Suprapubic skin (tissue), 4 donors: ENCODE measurements at regions not wholly inside any gene's neighbourhood (a gene's known extent, or its start where the extent isn't known, plus 50 kb on each side); places are given as distances from the start of the nearest gene placed in this dataset.

Source experiments
- DNase-seq, 2 donors: peaks; one replicate each; pipeline ENCODE4 v3.0.0-alpha.2; 2019; ENCODE audit warnings: low spot score in 2 of 2
- H3K27ac ChIP-seq: fragments of 200-600 bp; sonication (generic); one replicate; pipeline ENCODE4 v1.5.1; 2019
- H3K27me3 ChIP-seq: fragments of 200-600 bp; sonication (generic); one replicate; pipeline ENCODE4 v1.5.1; 2019
- H3K36me3 ChIP-seq: fragments of 200-600 bp; sonication (generic); one replicate; pipeline ENCODE4 v1.5.1; 2019
- H3K4me1 ChIP-seq: fragments of 200-600 bp; sonication (generic); one replicate; pipeline ENCODE4 v1.5.1; 2019
- H3K4me3 ChIP-seq: fragments of 200-600 bp; sonication (generic); one replicate; pipeline ENCODE4 v1.5.1; 2019; ENCODE audit warnings: mild to moderate bottlenecking
- H3K9me3 ChIP-seq: fragments of 200-600 bp; sonication (generic); one replicate; pipeline ENCODE4 v1.5.1; 2019
- EP300 ChIP-seq: sonication (generic); formaldehyde crosslinking; IDR thresholded peaks from one replicate; pipeline ENCODE4 v1.6.1; 2017; ENCODE audit warnings: antibody characterized with exemption
- POLR2A ChIP-seq, 2 donors: fragments of 450-650 bp; IDR thresholded peaks; one replicate each; pipeline ENCODE4 v1.6.1; 2017; ENCODE audit warnings: antibody characterized with exemption in 2 of 2, mild to moderate bottlenecking in 2 of 2, moderate library complexity in 2 of 2
- POLR2AphosphoS5 ChIP-seq, 3 donors: sonication (generic); formaldehyde crosslinking; IDR thresholded peaks; one replicate each; pipeline ENCODE4 v1.6.1; 2017; ENCODE audit warnings: antibody characterized with exemption in 3 of 3
- WGBS: methylation state at CpG from one replicate; pipeline ENCODE4 v1.1.5; 2018; 5-methylcytosine and 5-hydroxymethylcytosine counted together
- TF ChIP-seq, protein P1 (sequence below), 2 donors: fragments of 200-600 bp in 1 of 2; fragments of 450-650 bp in 1 of 2; sonication (generic) in 1 of 2; IDR thresholded peaks; one replicate each; pipeline ENCODE4 v1.5.1; 2016 to 2019; ENCODE audit warnings: antibody characterized with exemption in 2 of 2, mild to moderate bottlenecking in 1 of 2, moderate library complexity in 1 of 2

DNA sequence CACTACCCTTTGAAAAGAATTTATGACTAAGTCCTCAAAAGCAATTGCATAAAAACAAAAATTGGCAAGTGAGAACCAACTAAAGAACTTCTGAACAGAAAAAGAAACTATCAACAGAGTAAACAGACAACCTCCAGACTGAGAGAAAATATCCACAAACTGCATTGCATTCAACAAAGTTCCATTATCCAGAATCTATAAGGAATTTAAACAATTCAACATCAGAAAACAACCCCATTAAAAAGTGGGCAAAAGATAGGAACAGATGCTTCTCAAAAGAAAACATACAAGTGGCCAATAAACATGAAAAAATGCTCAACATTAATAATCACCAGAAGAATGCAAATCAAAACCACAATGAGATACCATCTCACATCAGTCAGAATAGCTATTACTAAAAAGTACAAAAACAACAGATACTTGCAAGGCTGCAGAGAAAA, 130.2 kb downstream of the GASK1B start:
- TF ChIP-seq POLR2A (IDR thresholded peaks at IDR 0.05) (no peak), POLR2AphosphoS5 (IDR thresholded peaks at IDR 0.05) (no peak), EP300 (no peak)
- TF ChIP-seq, protein P1, sequence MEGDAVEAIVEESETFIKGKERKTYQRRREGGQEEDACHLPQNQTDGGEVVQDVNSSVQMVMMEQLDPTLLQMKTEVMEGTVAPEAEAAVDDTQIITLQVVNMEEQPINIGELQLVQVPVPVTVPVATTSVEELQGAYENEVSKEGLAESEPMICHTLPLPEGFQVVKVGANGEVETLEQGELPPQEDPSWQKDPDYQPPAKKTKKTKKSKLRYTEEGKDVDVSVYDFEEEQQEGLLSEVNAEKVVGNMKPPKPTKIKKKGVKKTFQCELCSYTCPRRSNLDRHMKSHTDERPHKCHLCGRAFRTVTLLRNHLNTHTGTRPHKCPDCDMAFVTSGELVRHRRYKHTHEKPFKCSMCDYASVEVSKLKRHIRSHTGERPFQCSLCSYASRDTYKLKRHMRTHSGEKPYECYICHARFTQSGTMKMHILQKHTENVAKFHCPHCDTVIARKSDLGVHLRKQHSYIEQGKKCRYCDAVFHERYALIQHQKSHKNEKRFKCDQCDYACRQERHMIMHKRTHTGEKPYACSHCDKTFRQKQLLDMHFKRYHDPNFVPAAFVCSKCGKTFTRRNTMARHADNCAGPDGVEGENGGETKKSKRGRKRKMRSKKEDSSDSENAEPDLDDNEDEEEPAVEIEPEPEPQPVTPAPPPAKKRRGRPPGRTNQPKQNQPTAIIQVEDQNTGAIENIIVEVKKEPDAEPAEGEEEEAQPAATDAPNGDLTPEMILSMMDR (IDR thresholded peaks at IDR 0.05): no peak
- Histone ChIP-seq H3K4me1 (peaks cover 4% of the 10 kb centered on the region), H3K4me3 (no peak overlapping the region), H3K27me3 (no peaks in the 10 kb centered on the region), H3K36me3 (no peaks in the 10 kb centered on the region), H3K9me3 (no peaks in the 10 kb centered on the region), H3K27ac (no peak overlapping the region)
- DNase-seq: no peak

DNA sequence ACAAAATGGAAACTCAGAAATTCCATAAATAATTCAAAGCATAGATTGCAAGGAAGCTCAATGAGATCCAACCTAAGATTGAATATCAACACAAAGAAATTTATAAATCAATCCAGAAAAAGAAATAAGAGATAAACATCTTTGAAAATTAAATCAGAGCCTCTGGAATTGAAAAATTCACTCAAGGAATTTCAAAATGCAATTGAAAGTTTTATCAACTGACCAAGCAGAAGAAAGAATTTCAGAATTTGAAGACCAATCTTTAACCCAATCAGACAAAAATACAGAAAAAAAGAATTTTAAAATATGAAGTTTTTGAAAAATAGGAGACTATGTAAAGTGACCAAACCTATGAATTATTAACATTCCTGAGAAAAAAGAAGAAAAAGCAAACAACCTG, 134.1 kb downstream of the GASK1B start:
- Histone ChIP-seq H3K4me1 (peaks cover 4% of the 10 kb centered on the region), H3K27ac (no peak overlapping the region), H3K4me3 (no peak overlapping the region), H3K36me3 (no peaks in the 10 kb centered on the region), H3K9me3 (no peaks in the 10 kb centered on the region), H3K27me3 (no peaks in the 10 kb centered on the region)
- DNase-seq: no peak
- TF ChIP-seq, protein P1 (IDR thresholded peaks at IDR 0.05): no peak

DNA sequence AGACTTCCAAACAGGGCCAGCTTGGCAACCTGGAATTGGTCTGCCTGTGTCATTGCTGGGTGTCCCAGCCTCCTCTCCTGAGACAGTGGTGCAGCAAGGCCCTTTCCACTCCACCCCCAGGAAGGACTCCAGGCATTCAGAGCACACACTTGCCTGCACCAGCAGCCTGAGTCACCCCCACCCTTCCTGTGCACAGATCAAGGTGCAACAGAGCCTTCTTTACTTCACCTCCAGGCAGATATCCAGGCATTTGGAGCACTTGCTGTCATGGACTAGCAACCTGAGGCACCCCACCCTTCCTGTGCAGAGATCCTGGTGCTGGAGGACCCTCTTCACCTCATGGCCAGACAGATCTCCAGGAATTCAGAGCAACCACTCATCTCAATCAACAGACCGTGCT, 135.8 kb downstream of the GASK1B start:
- TF ChIP-seq POLR2AphosphoS5 (IDR thresholded peaks at IDR 0.05): no peak
- TF ChIP-seq EP300: no peak
- no peak for TF ChIP-seq POLR2A (IDR thresholded peaks at IDR 0.05)
- TF ChIP-seq, protein P1 (IDR thresholded peaks at IDR 0.05): no peak
- Histone ChIP-seq H3K27me3 (no peaks in the 10 kb centered on the region), H3K9me3 (no peaks in the 10 kb centered on the region), H3K27ac (no peak overlapping the region), H3K4me3 (no peak overlapping the region), H3K4me1 (no peaks in the 10 kb centered on the region), H3K36me3 (no peaks in the 10 kb centered on the region)
- whole genome bisulfite sequencing: 100% methylated on average over 1 of the region's 1 CpG
- DNase-seq: no peak

DNA sequence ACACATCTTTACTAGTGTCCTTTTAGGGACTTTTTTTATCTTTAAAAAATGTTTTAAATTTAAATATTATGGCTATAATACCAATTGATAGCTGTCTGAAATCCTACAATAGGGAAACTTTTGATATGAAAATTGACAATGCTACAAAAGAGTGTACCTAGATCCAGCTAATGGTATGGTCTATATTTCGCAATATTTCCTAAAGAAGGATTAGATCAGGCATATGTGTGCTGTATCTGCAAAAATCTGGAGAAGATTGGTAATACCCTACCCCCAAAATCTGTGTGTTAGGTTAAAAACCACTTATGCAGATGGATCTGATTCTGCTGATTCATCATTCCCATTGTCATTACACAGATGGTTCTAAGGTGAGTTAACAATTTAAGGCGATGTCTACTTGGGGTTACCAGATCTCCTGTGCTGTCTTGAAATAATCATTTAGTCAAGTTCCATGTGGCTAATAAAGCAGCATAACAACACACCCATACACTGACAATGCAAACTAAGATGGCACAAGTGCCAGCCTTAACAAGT, 137.1 kb downstream of the GASK1B start:
- no peaks in the 10 kb centered on the region for H3K36me3 ChIP-seq
- no peaks in the 10 kb centered on the region for H3K4me1 ChIP-seq
- 92% methylated on average over 2 of the region's 2 CpGs for WGBS
- H3K27me3 ChIP-seq: no peaks in the 10 kb centered on the region
- no peak overlapping the region for H3K4me3 ChIP-seq
- H3K9me3 ChIP-seq: no peaks in the 10 kb centered on the region
- TF ChIP-seq POLR2AphosphoS5 (IDR thresholded peaks at IDR 0.05) (no peak), POLR2A (IDR thresholded peaks at IDR 0.05) (no peak), EP300 (no peak)
- TF ChIP-seq, protein P1 (IDR thresholded peaks at IDR 0.05): no peak
- H3K27ac ChIP-seq: no peak overlapping the region
- no peak for DNase-seq

DNA sequence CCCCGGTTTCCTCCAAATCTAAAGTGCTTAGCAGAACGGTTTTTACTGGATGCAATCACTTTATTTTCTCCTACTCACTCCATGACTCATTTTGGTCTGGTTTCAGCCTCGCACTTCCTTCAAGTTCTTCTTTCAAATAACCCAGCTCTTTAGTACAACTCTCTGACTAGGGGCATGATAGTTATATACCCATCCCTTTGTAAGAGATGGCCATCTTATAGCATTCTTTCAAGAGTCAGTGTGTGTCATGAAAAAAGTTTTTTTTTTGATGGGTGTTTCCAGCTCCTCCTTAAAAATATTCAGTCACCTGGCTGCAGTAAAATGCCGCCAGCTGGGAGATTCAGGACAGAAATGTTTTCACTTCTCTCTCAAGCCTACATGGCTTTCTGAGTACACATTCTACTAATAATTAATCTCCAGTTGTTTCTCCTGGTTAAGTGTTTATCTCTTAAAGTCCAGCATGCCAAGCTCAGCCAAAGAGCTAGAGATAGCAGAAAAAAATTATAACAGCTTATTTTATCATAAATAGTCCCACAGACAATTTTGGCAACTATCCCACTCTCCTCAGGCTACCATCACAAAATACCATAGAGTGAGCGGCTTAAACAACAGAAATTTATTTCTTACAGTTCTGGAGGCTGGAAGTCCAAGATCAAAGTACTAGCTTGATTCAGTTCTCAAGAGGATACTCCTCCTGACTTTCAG, 139.3 kb downstream of the GASK1B start:
- 58% methylated on average over 5 of the region's 5 CpGs for WGBS
- no peak for DNase-seq
- no peaks in the 10 kb centered on the region for H3K4me1 ChIP-seq
- no peaks in the 10 kb centered on the region for H3K36me3 ChIP-seq
- H3K9me3 ChIP-seq: no peaks in the 10 kb centered on the region
- TF ChIP-seq EP300 (no peak), POLR2AphosphoS5 (IDR thresholded peaks at IDR 0.05) (no peak), POLR2A (IDR thresholded peaks at IDR 0.05) (no peak)
- TF ChIP-seq, protein P1 (IDR thresholded peaks at IDR 0.05): no peak
- no peak overlapping the region for H3K4me3 ChIP-seq
- H3K27me3 ChIP-seq: no peaks in the 10 kb centered on the region
- no peak overlapping the region for H3K27ac ChIP-seq
